ENCODE measurements at regions not wholly inside any gene's neighbourhood (a gene's known extent, or its start where the extent isn't known, plus 50 kb on each side); places are given as distances from the start of the nearest gene placed in this dataset.

GRCh38 chr4:113846433-113846832 is 84.9 kb upstream of the CAMK2D start:
- TF ChIP-seq, protein P1, sequence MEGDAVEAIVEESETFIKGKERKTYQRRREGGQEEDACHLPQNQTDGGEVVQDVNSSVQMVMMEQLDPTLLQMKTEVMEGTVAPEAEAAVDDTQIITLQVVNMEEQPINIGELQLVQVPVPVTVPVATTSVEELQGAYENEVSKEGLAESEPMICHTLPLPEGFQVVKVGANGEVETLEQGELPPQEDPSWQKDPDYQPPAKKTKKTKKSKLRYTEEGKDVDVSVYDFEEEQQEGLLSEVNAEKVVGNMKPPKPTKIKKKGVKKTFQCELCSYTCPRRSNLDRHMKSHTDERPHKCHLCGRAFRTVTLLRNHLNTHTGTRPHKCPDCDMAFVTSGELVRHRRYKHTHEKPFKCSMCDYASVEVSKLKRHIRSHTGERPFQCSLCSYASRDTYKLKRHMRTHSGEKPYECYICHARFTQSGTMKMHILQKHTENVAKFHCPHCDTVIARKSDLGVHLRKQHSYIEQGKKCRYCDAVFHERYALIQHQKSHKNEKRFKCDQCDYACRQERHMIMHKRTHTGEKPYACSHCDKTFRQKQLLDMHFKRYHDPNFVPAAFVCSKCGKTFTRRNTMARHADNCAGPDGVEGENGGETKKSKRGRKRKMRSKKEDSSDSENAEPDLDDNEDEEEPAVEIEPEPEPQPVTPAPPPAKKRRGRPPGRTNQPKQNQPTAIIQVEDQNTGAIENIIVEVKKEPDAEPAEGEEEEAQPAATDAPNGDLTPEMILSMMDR (conservative IDR thresholded peaks at IDR 0.05; ENCODE audit: low read depth, low read length) = no peak
- TF ChIP-seq EZH2phosphoT487 (IDR thresholded peaks at IDR 0.05; ENCODE audit: borderline replicate concordance, low read length) (no peak), EZH2 (IDR thresholded peaks at IDR 0.05; ENCODE audit: low read length, unreplicated experiment) (no peak)

Data from PC-3 (cell line).